GM19395 (cell line): ENCODE measurements at regions not wholly inside any gene's neighbourhood (a gene's known extent, or its start where the extent isn't known, plus 50 kb on each side); places are given as distances from the start of the nearest gene placed in this dataset.
"Not testable (repeated sequence)": the region's sequence is repeated elsewhere in the genome, so short reads cannot be mapped to it uniquely, and the experiment has no call there.

Source experiments
- ATAC-seq: cut with Tn5 transposase; IDR thresholded peaks from one replicate; pipeline ENCODE4 v1.9.1; 2021; ENCODE audit warnings: mild to moderate bottlenecking, moderate library complexity; ENCODE audit not compliant: unreplicated experiment

DNA sequence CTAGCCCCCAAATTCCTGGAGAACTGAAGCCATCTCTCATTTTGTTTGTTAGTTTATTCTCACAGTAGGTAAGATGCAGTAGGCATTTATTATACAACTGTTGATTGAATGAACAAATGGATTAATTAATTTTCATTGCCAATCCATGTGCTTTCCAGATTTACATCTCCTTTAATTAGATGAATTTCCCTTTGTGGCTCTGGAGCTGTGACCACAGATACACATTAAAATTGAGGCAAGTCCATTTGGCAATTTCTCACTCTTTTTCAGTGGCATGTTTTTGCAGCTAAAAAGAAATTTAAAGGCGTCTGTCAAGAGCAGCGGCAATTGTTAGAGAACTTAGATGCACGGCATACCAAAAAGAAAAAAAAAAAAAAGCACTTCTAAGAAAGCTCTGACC, 635.4 kb upstream of the SOX9 start:
- no peak for ATAC-seq

DNA sequence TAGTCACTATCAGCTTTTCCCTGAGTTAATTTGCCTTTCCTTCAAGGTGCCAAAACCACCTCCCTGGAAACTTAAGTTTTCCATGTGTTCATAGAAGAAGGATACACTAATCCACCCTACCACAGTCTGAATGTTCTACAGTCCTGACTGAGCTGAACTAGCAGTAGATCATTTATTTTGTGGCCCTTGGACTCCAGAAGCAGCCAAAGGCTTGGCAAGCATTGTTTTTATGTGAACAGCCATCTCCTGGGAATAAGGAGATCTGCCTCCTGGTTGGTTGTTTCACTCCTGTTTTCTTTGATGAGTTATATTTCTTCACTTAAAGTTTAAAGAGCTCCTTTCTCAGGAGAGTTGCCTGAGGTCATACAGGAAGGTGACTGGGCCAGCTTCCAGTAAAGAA, 634.6 kb upstream of the SOX9 start:
- ATAC-seq, result no peak

DNA sequence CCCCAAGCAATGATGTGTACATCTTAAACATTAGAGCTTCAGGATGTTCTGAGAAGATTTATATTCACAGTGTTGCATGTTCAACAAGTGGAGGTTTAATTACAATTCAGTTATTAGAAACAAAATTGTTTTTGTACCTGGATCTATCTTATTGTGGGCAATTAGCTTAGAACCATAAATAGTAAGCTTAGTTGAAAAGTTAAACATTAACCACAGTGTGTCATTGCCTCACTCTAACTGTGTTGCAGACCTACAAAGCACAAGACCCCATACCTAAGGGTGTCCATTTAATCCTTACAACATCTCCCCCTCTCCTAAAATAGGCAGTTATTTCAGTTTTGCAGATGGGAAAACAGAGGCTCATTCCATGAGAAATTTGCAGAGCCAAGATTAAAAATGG, 632.0 kb upstream of the SOX9 start:
- no peak for ATAC-seq

DNA sequence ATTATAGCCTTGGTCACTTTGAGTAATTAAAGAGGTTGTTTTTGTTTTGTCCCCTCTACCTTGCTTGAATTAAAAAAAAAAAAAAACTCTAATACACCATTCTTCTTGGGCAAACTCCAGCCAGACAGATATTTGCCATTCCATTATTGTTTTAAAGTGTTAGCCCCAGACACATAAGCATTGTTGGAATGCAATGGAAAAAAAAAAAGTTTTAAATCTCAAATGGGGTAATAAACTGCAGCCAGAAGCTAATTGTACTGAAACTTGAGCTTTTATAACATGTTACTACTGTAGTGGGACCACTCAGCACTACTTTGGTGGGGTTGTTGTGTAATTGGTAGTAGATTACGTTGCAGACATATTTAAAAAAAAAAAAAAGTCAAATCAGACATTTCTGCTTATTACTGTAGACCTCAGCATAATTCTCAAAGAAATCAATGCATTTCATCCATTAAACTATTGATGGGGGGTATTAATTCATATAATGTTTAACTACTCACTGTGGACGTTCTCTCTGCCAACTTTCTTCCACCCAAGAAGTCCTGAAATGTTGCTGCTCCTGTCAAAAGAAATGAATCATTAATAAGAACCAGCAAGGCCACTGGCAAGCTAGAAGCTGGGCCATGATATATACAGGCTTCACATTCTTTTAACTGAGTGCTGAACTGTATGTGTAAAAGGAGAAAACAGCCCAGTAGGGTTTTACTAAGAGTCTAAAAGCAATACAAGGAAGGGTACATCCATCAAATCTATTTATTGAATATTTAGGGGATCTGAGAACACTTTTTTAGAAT, 626.6 kb upstream of the SOX9 start:
- no peak for ATAC-seq

DNA sequence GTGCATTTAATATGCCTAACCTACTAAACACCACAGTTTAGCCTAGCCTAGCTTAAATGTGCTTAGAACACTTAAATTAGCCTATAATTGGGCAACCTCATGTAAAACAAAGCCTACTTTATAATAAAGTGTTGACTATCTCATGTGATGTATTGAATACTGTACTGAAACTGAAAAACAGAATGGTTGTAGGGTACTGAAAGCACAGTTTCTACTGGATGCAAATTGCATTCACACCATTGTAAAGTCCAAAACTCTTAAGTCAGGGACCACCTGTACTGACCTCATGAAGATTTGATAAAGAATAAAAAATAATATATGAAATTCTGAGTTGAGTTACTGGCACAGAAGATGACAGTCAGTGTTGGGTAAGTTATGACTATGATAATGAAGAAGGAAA, 625.4 kb upstream of the SOX9 start:
- no peak for ATAC-seq

DNA sequence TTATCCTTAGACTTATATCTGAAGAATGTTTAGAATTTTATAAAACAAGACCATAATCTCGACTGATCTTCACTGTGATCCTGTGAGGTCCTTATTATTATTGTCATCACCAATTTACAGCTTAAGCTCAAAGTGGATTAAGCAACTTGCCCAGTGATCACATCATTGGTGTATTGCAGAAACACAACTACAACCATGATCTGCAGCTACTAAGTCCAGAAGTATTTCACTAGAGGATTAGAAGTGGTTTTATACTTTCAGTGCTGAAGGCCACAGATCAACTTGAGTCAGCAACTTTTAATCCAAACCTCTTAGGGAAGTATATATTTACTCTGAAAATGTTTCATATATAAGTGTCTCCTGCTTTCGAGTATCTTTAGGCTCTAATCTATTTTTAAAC, 624.3 kb upstream of the SOX9 start:
- no peak for ATAC-seq

DNA sequence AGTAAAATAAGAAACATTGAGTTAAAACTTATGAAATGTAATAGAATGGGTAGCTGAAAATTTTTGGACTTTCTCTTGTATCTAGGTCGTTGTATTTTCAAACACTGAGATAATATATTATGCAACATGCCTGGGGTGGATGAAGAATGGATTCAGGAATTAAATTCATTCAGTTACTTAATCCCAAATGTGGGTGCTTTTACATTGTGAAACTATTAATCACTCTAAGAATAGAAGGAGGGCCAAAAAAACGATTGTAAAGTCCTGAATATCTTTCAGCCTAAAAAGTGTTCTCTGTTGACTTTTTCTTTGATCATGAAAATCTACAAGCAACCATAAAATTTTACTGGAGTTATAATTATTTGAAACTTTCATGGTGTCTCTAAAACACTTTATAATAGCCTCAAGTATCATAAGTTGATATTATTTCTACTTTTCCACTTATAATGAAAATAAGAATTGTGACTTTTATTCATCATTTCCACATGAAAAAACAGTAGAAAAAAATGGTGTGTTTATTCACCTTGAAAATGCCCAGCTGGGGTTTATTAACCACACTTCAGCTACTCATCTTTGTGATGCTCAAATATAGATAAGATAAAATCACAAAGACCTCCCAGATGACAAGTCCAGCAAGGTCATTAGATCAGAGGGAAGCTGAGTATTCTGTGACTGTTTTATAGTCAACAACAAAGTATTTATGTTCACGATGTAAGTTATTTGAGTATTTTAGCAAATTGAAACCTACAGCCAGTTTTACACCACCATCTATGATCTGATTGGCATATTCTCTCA, 619.9 kb upstream of the SOX9 start:
- ATAC-seq, result no peak

DNA sequence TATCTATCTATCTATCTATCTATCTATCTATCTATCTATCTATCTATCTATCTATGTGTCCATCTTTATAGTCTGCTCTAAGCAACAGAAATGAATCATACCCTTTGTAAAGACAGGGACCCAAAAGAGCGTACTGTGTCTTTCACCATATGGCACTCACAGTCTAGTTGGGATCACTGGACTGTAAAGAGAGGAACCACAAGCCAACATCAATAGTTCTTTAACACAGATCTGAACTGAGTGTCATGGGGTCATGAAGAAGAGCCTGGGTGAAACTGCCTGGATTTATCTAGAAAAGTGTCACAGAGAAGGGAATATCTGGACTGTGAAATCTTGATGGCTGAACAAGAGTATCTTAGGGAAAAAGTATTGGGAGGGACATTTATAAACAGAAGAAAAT, 619.1 kb upstream of the SOX9 start:
- no peak for ATAC-seq

DNA sequence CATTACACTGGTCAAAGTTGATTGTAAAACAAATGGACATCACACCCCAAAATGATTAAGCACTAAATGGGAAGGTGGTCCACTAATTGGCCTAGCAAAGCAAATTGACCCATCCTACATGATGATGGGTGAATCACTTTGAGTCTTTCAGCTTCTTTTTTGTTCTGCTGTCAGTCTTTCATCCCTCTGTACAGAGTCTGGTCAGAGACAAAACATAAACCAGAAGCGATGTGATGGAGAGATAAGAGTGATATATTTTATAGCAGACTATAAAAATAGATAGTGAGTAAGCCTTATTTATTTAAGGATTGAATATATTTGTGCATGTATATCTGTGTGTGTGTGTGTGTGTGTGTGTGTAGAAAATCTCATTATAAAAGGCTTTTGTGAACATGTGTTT, 618.4 kb upstream of the SOX9 start:
- ATAC-seq, result no peak

DNA sequence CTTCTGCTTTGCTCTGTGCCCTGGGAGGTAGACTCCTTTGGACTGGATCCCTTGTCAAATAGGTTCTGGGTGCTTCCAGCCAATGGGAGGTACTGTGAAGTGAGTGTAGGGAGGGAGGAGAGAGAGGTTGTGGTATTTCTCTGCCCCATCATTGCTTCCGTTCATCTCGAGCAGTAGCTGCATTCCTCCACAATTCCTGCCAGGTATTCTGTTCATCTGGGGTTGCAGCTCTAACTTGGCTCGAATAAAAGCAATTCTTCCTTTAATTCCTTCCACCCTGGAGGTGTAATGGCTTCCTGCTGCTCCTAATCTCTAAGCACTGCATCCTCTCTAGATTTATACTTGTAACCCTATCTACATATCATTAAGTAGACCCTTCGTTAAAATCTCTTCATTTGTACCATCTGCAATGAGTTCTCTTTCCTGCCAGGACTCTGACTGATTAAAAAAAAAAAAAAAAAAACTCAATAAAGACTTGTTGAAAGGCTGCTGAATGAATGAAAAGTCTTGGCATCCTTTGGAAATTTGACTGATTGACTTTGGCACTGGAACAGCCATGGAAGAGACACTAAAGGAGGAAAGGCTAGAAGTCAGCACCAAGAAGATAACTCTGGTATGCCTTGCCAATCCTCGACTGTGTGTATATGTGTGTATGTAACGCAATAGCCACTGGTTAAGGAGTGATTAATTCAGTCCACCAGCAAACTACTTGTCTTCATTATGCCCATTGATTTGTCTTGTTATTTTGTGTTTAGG, 616.9 kb upstream of the SOX9 start:
- ATAC-seq, result no peak

DNA sequence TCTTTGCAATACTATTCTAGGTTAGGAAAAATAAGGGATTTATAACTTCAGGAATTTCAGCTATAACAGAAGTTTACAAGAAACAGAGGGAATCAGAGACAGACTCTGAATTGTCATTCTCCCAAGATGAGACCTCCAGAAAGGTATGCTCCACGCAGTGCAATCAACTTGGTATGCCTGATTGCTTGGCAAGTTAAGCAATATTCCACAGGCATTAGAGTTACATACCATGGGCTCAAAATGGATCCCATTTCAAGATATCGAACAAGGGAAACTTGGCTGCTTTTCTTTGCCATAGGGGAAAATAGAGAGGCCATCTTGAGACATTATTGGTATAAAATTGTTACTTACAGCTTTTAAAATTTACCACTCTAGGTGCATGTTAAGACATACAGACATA, 615.6 kb upstream of the SOX9 start:
- ATAC-seq, result no peak

DNA sequence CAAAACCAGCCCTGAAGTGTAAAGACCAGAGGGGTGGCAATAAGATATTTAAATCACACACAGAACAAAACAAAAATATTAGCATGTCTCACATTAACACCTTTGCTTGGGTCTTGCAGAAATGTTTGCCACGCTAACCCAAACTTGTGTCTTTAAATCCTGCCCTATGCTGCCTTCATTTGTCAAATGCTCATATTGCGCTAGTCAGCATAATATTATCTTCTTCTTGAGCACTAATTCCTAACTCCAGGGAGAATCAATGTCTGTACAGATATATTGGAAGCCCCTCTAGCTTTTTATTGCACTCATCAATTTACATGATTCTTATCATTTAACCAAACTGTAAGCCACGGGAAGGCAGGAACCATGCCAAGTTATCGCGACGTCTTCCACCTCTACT, 614.8 kb upstream of the SOX9 start:
- no peak for ATAC-seq

DNA sequence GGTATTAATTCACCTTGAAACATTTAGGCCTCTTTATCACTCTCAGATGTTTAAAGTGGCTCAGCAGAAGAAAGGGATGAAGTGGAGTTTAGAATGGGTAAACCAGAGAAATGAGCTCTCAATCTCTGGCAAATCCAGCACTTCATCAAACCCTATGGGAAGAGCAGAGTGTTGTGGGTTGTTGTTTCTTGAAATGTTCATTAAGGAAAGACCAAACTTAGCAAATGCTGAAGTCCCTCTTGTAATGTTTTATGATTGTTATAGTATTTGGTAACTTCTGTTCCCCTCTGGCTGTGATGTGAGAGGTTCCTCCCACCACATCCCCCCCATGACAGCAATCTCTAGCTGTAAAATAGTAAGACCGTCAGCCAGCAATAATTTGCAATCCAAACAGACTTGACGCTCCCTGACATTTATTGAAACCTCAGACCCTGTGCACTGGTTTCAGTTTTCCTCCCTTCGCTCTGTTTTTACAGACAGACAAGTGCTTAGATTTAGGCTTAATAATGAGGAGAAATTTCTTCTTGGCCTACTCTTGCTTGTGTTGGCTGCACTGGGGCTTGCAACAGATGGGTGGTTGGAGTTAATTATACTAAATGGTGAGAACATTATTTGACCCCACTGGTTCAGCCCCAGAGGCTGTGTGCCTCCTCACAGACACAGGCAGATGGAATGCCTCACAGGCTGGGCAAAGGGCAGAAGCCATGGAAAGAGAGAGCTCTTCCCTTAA, 609.4 kb upstream of the SOX9 start:
- no peak for ATAC-seq

DNA sequence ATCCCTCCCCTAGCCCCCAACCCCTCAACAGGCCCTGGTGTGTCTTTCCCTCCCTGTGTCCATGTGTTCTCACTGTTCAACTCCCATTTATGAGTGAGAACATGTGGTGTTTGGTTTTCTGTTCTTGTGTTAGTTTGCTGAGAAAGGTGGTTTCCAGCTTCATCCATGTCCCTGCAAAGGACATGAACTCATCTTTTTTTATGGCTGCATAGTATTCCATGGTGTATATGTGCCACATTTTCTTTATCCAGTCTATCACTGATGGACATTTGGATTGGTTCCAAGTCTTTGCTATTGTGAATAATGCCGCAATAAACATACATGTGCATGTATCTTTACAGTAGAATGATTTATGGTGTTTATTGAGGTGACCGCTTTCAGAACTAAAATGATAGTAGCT, 607.1 kb upstream of the SOX9 start:
- ATAC-seq, result not testable (repeated sequence)

DNA sequence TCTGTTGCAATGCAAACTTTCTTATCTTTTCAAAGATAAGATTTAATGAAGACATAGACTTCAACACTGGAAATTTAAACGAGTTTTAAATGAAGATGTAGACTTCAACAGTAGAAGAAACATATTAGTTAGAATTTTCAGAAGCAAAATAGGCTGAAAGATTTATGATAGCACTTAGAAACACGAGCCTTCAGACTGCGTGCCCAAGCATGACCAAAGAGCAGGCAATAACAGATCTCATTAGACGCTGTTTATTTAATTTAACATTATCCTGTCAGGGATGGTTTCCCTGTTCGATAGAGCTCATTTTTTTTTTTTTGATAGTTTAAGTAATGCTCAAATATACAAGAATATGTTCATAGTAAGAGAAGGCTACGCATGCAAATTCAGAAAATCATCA, 604.7 kb upstream of the SOX9 start:
- ATAC-seq, result no peak

DNA sequence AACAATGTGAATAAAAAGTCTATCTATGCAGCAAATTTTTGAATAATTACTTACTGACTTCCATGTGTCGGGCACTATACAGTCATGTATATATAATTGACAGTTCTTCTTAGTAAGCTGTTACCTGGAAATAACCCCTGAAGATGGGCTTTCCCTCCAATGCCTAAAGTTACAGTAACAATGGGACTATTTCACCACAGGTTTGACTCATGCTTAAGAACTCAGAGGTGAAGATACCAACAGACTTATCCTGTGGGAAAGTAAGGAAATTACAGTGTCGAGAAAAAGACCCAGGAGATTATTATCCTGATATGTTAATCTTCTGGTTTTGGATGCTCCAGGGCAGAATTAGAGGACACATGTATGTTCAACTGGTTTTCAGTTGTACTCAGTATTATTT, 601.5 kb upstream of the SOX9 start:
- ATAC-seq, result no peak

DNA sequence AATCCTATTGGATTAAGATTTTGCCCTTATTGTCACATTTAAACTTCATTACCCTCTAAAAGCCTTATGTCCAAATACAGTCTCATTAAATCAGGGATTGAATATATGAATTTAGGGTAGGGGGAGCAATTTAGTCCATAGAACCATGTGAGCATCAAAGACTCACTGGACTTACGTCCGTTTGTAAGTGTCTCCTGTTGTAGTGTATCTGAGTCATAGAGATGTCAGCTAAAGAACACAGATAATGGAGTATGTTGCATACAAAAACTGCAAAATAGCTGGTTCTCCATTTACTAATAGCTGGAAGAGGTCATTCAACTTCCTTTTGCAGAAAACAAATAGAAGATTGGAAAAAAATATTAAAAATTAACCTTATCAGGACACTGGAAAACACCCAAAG, 599.1 kb upstream of the SOX9 start:
- no peak for ATAC-seq

DNA sequence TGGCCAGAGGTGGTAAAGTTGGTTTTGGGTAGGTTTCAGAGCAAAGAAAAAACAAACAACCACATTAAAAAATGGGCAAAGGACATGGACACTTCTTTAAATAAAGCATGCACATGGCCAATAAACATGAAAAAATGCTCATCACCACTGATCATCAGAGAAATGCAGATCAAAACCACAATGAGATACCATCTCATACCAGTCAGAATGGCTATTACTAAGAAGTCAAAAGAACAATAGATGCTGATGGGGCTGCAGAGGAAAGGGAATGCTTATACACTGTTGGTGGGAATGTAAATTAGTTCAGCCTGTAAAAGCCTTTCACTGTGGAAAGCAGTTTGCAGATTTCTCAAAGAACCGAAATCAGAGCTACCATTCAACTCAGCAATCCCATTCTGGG, 598.4 kb upstream of the SOX9 start:
- no peak for ATAC-seq

DNA sequence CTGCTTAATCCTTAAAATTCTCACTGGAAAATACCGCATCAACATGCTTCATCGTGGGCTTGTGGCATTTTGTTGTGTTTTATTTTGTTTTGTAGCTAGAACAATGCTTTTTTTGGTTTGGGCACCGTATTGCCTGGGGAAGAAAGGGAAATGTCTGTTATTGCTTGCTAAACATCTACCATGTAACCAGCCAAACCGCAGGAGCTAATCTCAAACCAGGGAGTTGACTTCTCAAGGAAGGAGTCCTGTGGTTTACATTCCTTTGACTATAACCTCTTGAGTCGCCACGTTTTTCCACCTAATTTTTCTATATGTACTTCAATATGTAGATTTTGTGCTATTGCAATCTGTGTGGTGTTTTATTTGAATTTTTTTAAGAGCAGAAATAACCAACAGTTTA, 593.5 kb upstream of the SOX9 start:
- no peak for ATAC-seq

DNA sequence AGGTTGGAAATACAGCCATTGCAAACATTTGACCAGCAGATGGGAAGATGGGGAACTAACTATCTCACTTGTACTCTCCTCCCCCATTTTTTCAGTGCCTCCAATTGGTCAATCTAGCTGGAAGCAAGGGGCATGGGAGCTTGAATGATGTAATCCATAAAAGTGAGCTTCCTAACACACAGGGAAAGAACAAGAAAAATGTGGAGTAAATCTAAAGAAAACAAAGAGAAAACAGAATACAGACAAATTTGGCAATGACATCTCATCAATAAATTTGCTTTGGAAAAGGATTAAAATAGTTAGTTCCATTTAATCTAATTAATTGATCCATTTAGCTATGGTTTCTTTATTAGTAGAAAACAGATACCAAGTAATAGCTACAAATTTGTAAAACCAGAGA, 592.6 kb upstream of the SOX9 start:
- no peak for ATAC-seq

DNA sequence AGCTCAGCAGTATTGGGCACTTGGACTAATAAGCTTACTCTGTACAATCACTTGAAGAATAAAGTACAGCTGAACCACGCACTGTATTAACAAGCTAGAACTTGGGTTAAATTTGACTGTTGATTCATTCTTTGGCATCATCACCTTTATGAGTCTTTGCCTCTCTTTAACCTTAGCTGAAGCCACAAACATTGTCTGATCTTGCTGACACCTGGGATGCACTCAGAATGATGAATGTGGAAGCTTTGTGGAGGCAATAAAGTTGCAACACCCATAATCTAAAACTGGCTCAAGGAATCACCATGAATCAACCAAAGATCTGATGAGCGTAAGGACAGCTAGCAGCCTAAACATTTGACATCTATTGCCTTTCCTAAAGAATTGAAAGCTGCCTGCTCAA, 590.6 kb upstream of the SOX9 start:
- ATAC-seq, result no peak
